NOMO-1 treated with dmso at 0.1 percent for 144 hours (cell line): ENCODE measurements at regions not wholly inside any gene's neighbourhood (a gene's known extent, or its start where the extent isn't known, plus 50 kb on each side); places are given as distances from the start of the nearest gene placed in this dataset.

Experiments used
- DNase-seq: peaks from one replicate; lab custom pipeline; 2025; ENCODE audit not compliant: unreplicated experiment; lab: John Stamatoyannopoulos, UW

- no peak for DNase-seq
These were observed 571.8 kb downstream of the TCERG1L start for GRCh38 chr10:130739757-130740145.

GRCh38 chr10:130740166-130740565 is 571.4 kb downstream of the TCERG1L start:
- no peak for DNase-seq

GRCh38 chr10:130740915-130741750 is 570.4 kb downstream of the TCERG1L start:
- no peak for DNase-seq

GRCh38 chr10:130741901-130742855 is 569.3 kb downstream of the TCERG1L start:
- DNase-seq: no peak

GRCh38 chr10:130742941-130743675 is 568.4 kb downstream of the TCERG1L start:
- DNase-seq: no peak

GRCh38 chr10:130743751-130744271 is 567.7 kb downstream of the TCERG1L start:
- DNase-seq: no peak

GRCh38 chr10:130744631-130745030 is 566.9 kb downstream of the TCERG1L start:
- no peak for DNase-seq

- no peak for DNase-seq
These were observed 566.3 kb downstream of the TCERG1L start for GRCh38 chr10:130745251-130745650.

GRCh38 chr10:130745821-130746220 is 565.7 kb downstream of the TCERG1L start:
- no peak for DNase-seq

- DNase-seq: no peak
These were observed 565.2 kb downstream of the TCERG1L start for GRCh38 chr10:130746311-130746710.

- no peak for DNase-seq
These were observed 564.2 kb downstream of the TCERG1L start for GRCh38 chr10:130747356-130747755.

GRCh38 chr10:130747946-130748345 is 563.6 kb downstream of the TCERG1L start:
- no peak for DNase-seq

GRCh38 chr10:130748409-130749057 is 563.0 kb downstream of the TCERG1L start:
- DNase-seq: no peak

GRCh38 chr10:130749911-130750310 is 561.6 kb downstream of the TCERG1L start:
- no peak for DNase-seq

GRCh38 chr10:130750441-130750840 is 561.1 kb downstream of the TCERG1L start:
- no peak for DNase-seq

- no peak for DNase-seq
These were observed 560.2 kb downstream of the TCERG1L start for GRCh38 chr10:130751106-130751840.

- no peak for DNase-seq
These were observed 559.7 kb downstream of the TCERG1L start for GRCh38 chr10:130751851-130752250.

- DNase-seq: no peak
These were observed 554.9 kb downstream of the TCERG1L start for GRCh38 chr10:130756651-130757050.

- DNase-seq: no peak
These were observed 554.2 kb downstream of the TCERG1L start for GRCh38 chr10:130757271-130757670.
